Cardiac muscle cell (in vitro differentiated cells and primary cell): ENCODE measurements at regions not wholly inside any gene's neighbourhood (a gene's known extent, or its start where the extent isn't known, plus 50 kb on each side); places are given as distances from the start of the nearest gene placed in this dataset.
A peak's percentile ranks its signal among the peaks of the same experiment; 100 is the strongest.

ENCODE experiments used
- DNase-seq, 2 donors: peaks; one replicate each; pipeline versions ENCODE4 v3.0.0 to v3.0.0-alpha.2; 2010 to 2017; ENCODE audit warnings: low read depth in 1 of 2, low spot score in 1 of 2
- H3K27ac ChIP-seq: fragments of 200-600 bp; sonication (generic); 2 replicates; pipeline ENCODE4 v1.5.1; 2016
- H3K27me3 ChIP-seq: fragments of 200-600 bp; sonication (generic); 2 replicates; pipeline ENCODE4 v1.6.0; 2016; ENCODE audit warnings: control low read depth
- H3K36me3 ChIP-seq: fragments of 200-600 bp; sonication (generic); 2 replicates; pipeline ENCODE4 v1.5.1; 2016; ENCODE audit warnings: control low read depth
- H3K4me1 ChIP-seq: fragments of 200-600 bp; sonication (generic); 2 replicates; pipeline ENCODE4 v1.8.1; 2017; ENCODE audit warnings: low read depth, mild to moderate bottlenecking, mixed run types
- H3K4me3 ChIP-seq: fragments of 200-600 bp; sonication (generic); 2 replicates; pipeline ENCODE4 v1.5.1; 2016; ENCODE audit warnings: mild to moderate bottlenecking
- H3K9me3 ChIP-seq: fragments of 200-600 bp; sonication (generic); 2 replicates; pipeline ENCODE4 v1.5.1; 2017; ENCODE audit warnings: low read depth, mild to moderate bottlenecking, control low read depth
- CTCF ChIP-seq: IDR thresholded peaks from 2 replicates; pipeline ENCODE4 v1.5.1; 2012; ENCODE audit warnings: low read depth, mild to moderate bottlenecking, low read length

- no peak for TF ChIP-seq CTCF
- Histone ChIP-seq H3K27me3 (no peaks in the 10 kb centered on the region), H3K4me3 (no peak overlapping the region), H3K9me3 (no peaks in the 10 kb centered on the region), H3K4me1 (peaks cover 8% of the 10 kb centered on the region), H3K27ac (no peak overlapping the region), H3K36me3 (no peaks in the 10 kb centered on the region)
- no peak for DNase-seq
Measured at GRCh38 chr6:6900569-6901204, 207.1 kb upstream of the RREB1 start.

- Histone ChIP-seq H3K4me1 (peaks cover 8% of the 10 kb centered on the region), H3K36me3 (no peaks in the 10 kb centered on the region), H3K27me3 (no peaks in the 10 kb centered on the region), H3K9me3 (no peaks in the 10 kb centered on the region), H3K27ac (no peak overlapping the region), H3K4me3 (no peak overlapping the region)
- TF ChIP-seq CTCF: no peak
- DNase-seq: peak in 1 of 2 donors; percentile 17
Measured at GRCh38 chr6:6901205-6901719, 206.5 kb upstream of the RREB1 start.

DNA sequence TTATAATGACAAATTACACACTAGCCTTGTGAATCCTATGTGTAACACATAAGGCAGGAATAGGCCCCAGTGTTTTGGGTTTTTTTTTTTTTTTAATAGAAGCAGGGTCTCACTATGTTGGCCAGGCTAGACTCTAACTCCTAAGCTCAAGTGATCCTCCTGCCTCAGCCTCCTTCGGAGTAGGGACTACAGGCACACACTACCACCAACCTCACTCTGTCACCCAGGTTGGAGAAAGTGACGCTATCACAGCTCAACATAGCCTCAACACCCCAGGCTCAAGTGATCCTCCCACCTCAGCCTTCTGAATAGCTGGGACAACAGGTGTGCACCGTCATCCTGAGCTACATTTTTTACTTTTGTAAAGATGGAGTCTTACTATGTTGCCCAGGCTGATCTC is 205.8 kb upstream of the RREB1 start:
- H3K36me3 ChIP-seq: no peaks in the 10 kb centered on the region
- no peak for TF ChIP-seq CTCF
- no peak for DNase-seq
- H3K4me1 ChIP-seq: peaks cover 12% of the 10 kb centered on the region
- H3K4me3 ChIP-seq: no peak overlapping the region
- H3K27ac ChIP-seq: no peak overlapping the region
- no peaks in the 10 kb centered on the region for H3K9me3 ChIP-seq
- no peaks in the 10 kb centered on the region for H3K27me3 ChIP-seq

DNA sequence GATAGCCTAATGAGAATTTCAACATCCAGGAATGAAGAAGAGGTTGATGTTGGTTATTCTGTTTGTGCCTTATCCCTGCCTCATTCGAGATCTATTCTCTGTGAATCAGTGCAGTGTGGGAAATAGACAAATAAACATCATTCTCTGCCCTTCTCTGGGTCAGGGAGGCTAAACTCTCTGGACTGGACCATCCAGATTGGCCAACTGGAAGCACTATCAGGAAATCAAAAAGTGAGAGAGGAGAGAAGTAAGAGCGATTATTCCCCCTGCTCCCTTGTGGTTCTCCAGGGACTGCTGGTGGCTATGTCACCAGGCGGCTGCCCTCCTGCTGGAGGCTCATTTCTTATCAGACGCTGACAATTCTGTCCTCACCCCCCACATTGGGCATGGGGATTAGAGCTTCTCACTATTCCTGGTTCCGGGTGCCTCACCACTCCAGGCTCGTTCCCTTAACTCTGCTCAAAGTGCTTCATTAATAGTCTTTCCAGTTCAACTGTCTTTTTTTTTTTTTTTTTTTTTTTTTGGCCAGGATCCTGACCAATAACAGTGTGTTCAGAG is 201.7 kb upstream of the RREB1 start:
- no peaks in the 10 kb centered on the region for H3K9me3 ChIP-seq
- H3K36me3 ChIP-seq: no peaks in the 10 kb centered on the region
- DNase-seq: peak in 1 of 2 donors; percentile 38
- no peak overlapping the region for H3K27ac ChIP-seq
- TF ChIP-seq CTCF: no peak
- H3K27me3 ChIP-seq: no peaks in the 10 kb centered on the region
- no peak overlapping the region for H3K4me3 ChIP-seq
- peaks cover 13% of the 10 kb centered on the region for H3K4me1 ChIP-seq

DNA sequence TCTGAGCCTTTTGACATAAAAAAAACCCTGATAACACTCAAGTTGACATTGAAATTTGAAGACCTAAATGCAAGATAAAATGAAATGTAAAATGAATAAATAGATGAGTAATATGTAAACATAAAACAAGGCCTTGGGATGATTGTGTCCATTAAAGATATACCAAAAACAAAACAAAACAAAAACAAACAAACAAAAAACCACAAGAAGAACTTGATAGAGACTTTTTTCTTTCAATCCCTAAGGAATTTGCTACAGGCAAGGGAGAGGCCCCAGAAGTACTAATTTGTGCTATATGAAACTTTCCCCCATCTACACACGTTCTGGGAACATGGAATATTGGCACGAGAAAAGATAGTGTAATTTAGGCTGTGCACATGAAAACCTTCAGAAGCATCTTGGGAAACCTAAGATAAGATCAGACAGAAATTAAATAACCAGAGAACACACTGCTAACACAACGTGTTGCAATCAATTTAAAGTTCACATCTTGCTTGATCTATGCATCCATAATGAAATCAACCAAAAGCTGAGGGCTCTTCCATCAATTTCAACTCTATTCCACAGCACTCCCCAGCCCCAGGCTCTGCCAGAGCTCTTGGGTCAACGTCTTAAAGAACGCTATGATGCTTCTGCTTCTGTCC is 201.1 kb upstream of the RREB1 start:
- TF ChIP-seq CTCF: no peak
- Histone ChIP-seq H3K4me3 (no peak overlapping the region), H3K27ac (no peak overlapping the region), H3K36me3 (no peaks in the 10 kb centered on the region), H3K4me1 (peaks cover 8% of the 10 kb centered on the region), H3K9me3 (no peaks in the 10 kb centered on the region), H3K27me3 (no peaks in the 10 kb centered on the region)
- DNase-seq: no peak
